MCF 10A (cell line): ENCODE measurements at regions not wholly inside any gene's neighbourhood (a gene's known extent, or its start where the extent isn't known, plus 50 kb on each side); places are given as distances from the start of the nearest gene placed in this dataset.

Experiments used
- BruUV-seq: library from RNA; stranded (reverse); fragments of 400-500 nt; replicated peaks from 2 replicates; lab custom pipeline; 2021; lab: Mats Ljungman, UMichigan
- CTCF ChIA-PET: fragments of 300-600 bp; sonication (Branson Sonifier 250); formaldehyde crosslinking; extraction: SDS; loops from one replicate; lab custom pipeline; 2021; ENCODE audit warnings: antibody characterized with exemption, inconsistent platforms; lab: Yijun Ruan, JAX
- POLR2A ChIA-PET: fragments of 300-600, 350-650 bp; sonication (Branson Sonifier 250); formaldehyde crosslinking; extraction: SDS; loops from one replicate; lab custom pipeline; 2020; ENCODE audit warnings: antibody characterized with exemption, inconsistent platforms; lab: Yijun Ruan, JAX
- DNase-seq: peaks from one replicate; pipeline ENCODE4 v3.0.0-alpha.2; 2018; ENCODE audit not compliant: unreplicated experiment
- H3K27ac Mint-ChIP-seq: one replicate; pipeline ENCODE4 v1.8.0; 2022; ENCODE audit warnings: mild to moderate bottlenecking, low read depth, mixed read lengths; ENCODE audit not compliant: unreplicated experiment
- H3K27me3 Mint-ChIP-seq: one replicate; pipeline ENCODE4 v1.8.0; 2022; ENCODE audit warnings: mixed read lengths; ENCODE audit not compliant: insufficient read depth, unreplicated experiment
- H3K36me3 Mint-ChIP-seq: one replicate; pipeline ENCODE4 v1.8.0; 2022; ENCODE audit warnings: mild to moderate bottlenecking, moderate library complexity, mixed read lengths; ENCODE audit not compliant: insufficient read depth, unreplicated experiment
- H3K4me1 Mint-ChIP-seq: one replicate; pipeline ENCODE4 v1.8.0; 2022; ENCODE audit warnings: mixed read lengths; ENCODE audit not compliant: insufficient read depth, unreplicated experiment
- H3K4me3 Mint-ChIP-seq: one replicate; pipeline ENCODE4 v1.8.0; 2022; ENCODE audit warnings: mild to moderate bottlenecking, moderate library complexity, mixed read lengths; ENCODE audit not compliant: unreplicated experiment
- H3K9me3 Mint-ChIP-seq: one replicate; pipeline ENCODE4 v1.8.0; 2022; ENCODE audit warnings: mixed read lengths; ENCODE audit not compliant: unreplicated experiment
- intact Hi-C: fragments of 100-400 bp; cut with micrococcal nuclease; formaldehyde crosslinking; loops from 2 replicates; pipeline ENCODE4 v1.14.1; 2022
- TF ChIP-seq, protein P1 (sequence below): fragments of 200-600 bp; IDR thresholded peaks from one replicate; pipeline ENCODE4 v1.8.0; 2022; ENCODE audit warnings: antibody characterized with exemption, mild to moderate bottlenecking; ENCODE audit not compliant: unreplicated experiment

GRCh38 chr4:140242357-140243277 lies 88.6 kb upstream of the MAML3 start:
- Mint-ChIP-seq H3K27ac (no peak overlapping the region), H3K4me1 (peaks cover 11% of the 10 kb centered on the region), H3K9me3 (no peaks in the 10 kb centered on the region), H3K36me3 (no peaks in the 10 kb centered on the region), H3K4me3 (no peak overlapping the region), H3K27me3 (no peaks in the 10 kb centered on the region)
- intact Hi-C loops = no loop called here
- ChIA-PET CTCF (interaction anchor here (1.4 to 2.2 kb wide), 2 partner anchors 10 to 639 kb away, joined by 4 to 8 read pairs; no protein-coding TSS in a partner anchor), POLR2A (interaction anchor here (0.7 kb wide), 1 partner anchor 55 kb away, joined by 3 read pairs; no protein-coding TSS in a partner anchor)
- no peak for DNase-seq
- TF ChIP-seq, protein P1, sequence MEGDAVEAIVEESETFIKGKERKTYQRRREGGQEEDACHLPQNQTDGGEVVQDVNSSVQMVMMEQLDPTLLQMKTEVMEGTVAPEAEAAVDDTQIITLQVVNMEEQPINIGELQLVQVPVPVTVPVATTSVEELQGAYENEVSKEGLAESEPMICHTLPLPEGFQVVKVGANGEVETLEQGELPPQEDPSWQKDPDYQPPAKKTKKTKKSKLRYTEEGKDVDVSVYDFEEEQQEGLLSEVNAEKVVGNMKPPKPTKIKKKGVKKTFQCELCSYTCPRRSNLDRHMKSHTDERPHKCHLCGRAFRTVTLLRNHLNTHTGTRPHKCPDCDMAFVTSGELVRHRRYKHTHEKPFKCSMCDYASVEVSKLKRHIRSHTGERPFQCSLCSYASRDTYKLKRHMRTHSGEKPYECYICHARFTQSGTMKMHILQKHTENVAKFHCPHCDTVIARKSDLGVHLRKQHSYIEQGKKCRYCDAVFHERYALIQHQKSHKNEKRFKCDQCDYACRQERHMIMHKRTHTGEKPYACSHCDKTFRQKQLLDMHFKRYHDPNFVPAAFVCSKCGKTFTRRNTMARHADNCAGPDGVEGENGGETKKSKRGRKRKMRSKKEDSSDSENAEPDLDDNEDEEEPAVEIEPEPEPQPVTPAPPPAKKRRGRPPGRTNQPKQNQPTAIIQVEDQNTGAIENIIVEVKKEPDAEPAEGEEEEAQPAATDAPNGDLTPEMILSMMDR = no peak
- BruUV-seq = no TSS peak

- no peak for DNase-seq
- Mint-ChIP-seq H3K9me3 (no peaks in the 10 kb centered on the region), H3K27me3 (no peaks in the 10 kb centered on the region), H3K4me3 (no peak overlapping the region), H3K36me3 (no peaks in the 10 kb centered on the region), H3K4me1 (peaks cover 15% of the 10 kb centered on the region), H3K27ac (no peak overlapping the region)
- ChIA-PET POLR2A (no interaction called here), CTCF (interaction anchor here (0.5 kb wide), 1 partner anchor 12 kb away, joined by 3 read pairs; no protein-coding TSS in a partner anchor)
- TF ChIP-seq, protein P1 = no peak
- intact Hi-C loops = no loop called here
- BruUV-seq = no TSS peak
Observed at GRCh38 chr4:140240237-140240636, 86.3 kb upstream of the MAML3 start.

DNA sequence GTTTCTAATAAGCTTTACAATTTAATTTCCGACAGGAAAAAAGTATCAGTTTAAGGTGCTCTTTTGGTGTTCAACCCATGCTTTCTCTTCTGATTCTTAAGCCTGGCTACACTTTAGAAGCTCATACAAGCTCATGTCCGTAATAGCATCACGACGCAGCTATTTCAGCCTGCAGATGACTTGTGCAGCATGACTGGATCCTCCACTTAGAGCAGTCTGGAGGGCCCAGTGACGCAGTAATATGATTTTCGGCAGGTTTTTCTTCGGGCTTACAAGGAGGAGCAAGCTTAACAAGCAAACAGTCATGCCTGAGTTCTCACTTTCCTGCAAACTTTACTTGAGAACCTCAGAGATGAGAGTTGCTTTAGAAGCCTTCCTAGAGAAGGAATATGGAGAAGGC lies 85.3 kb upstream of the MAML3 start:
- intact Hi-C loops = no loop called here
- DNase-seq = no peak
- BruUV-seq = no TSS peak
- Mint-ChIP-seq H3K4me1 (peaks cover 15% of the 10 kb centered on the region), H3K27ac (no peak overlapping the region), H3K27me3 (no peaks in the 10 kb centered on the region), H3K9me3 (no peaks in the 10 kb centered on the region), H3K36me3 (no peaks in the 10 kb centered on the region), H3K4me3 (no peak overlapping the region)
- ChIA-PET CTCF (interaction anchor here (0.7 to 3.6 kb wide), 9 partner anchors 10 to 580 kb away, joined by 3 to 12 read pairs (median 4); no protein-coding TSS in a partner anchor), POLR2A (interaction anchor here (0.7 to 2.2 kb wide), 3 partner anchors 10 to 13 kb away, joined by 4 to 9 read pairs (median 5); no protein-coding TSS in a partner anchor)
- TF ChIP-seq, protein P1 = no peak
